ENCODE measurements at regions not wholly inside any gene's neighbourhood (a gene's known extent, or its start where the extent isn't known, plus 50 kb on each side); places are given as distances from the start of the nearest gene placed in this dataset.

DNA sequence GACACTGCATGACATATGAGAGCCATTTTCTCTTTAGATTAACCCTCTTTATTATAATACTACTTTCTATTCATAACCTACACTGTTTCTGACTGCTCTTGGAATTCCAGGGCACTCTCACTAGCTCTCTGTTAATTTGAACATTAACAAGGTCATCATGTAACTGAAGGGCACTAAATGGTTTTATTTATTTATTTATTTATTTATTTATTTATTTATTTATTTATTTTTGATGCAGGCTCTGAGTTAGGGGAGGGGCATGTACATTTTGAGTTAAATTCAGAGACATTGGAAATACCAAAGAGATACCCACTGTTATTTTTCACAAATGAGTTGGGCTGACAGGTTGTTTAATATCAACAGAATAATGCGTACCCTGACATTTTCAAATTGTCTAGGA, 1038.7 kb upstream of the NRXN1 start:
- no peak overlapping the region for H3K9ac ChIP-seq (ENCODE audit: low read length)
- no peak for TF ChIP-seq EZH2phosphoT487 (conservative IDR thresholded peaks at IDR 0.05; ENCODE audit: low read length)
- TF ChIP-seq, protein P1, sequence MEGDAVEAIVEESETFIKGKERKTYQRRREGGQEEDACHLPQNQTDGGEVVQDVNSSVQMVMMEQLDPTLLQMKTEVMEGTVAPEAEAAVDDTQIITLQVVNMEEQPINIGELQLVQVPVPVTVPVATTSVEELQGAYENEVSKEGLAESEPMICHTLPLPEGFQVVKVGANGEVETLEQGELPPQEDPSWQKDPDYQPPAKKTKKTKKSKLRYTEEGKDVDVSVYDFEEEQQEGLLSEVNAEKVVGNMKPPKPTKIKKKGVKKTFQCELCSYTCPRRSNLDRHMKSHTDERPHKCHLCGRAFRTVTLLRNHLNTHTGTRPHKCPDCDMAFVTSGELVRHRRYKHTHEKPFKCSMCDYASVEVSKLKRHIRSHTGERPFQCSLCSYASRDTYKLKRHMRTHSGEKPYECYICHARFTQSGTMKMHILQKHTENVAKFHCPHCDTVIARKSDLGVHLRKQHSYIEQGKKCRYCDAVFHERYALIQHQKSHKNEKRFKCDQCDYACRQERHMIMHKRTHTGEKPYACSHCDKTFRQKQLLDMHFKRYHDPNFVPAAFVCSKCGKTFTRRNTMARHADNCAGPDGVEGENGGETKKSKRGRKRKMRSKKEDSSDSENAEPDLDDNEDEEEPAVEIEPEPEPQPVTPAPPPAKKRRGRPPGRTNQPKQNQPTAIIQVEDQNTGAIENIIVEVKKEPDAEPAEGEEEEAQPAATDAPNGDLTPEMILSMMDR (IDR thresholded peaks at IDR 0.05; ENCODE audit: insufficient read depth, low read length, poor library complexity, severe bottlenecking) = no peak
- no peak overlapping the region for H2AFZ ChIP-seq (ENCODE audit: low read depth, low read length, severe bottlenecking)
- no peak overlapping the region for H3K4me2 ChIP-seq (ENCODE audit: low read depth, low read length, poor library complexity, severe bottlenecking)
- H3K36me3 ChIP-seq (ENCODE audit: low read length) = no peaks in the 10 kb centered on the region
- H3K27ac ChIP-seq (ENCODE audit: low read depth, low read length) = no peak overlapping the region
- H3F3A ChIP-seq (ENCODE audit: insufficient read depth) = peaks cover 18% of the 10 kb centered on the region
- H3K27me3 ChIP-seq (ENCODE audit: low read length) = no peaks in the 10 kb centered on the region
- no peaks in the 10 kb centered on the region for H3K79me2 ChIP-seq (ENCODE audit: insufficient read depth, low read length)
- H4K20me1 ChIP-seq (ENCODE audit: low read depth, low read length) = no peaks in the 10 kb centered on the region
- H3K9me2 ChIP-seq (replicated peaks; ENCODE audit: insufficient read depth, low read length) = no peaks in the 10 kb centered on the region
- H3K4me3 ChIP-seq (ENCODE audit: insufficient read depth, low read length, poor library complexity, severe bottlenecking) = no peak overlapping the region
- H3K9me3 ChIP-seq (ENCODE audit: insufficient read depth, low read length) = no peaks in the 10 kb centered on the region

DNA sequence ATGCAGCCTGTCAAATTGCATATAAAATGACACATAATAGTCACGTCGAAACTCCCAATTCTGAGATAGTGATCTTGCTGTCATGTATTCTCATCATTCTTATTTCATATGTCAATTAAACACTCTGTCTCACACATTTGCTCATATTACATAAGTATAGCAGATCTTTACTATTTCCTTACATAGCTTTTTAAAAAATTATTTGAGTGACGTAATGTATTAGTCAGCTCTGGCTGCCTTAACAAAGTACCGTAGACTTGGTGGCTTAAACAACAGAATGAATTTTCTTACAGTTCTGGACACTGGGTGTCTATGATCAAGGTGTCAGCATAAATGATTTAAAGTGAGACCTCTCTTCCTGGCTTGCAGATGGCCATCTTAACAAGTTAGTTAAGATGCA, 1032.3 kb upstream of the NRXN1 start:
- Histone ChIP-seq H3K27me3 (ENCODE audit: low read length) (no peaks in the 10 kb centered on the region), H2AFZ (ENCODE audit: low read depth, low read length, severe bottlenecking) (no peak overlapping the region), H3K27ac (ENCODE audit: low read depth, low read length) (no peak overlapping the region), H4K20me1 (ENCODE audit: low read depth, low read length) (no peaks in the 10 kb centered on the region), H3F3A (ENCODE audit: insufficient read depth) (no peaks in the 10 kb centered on the region), H3K9ac (ENCODE audit: low read length) (no peak overlapping the region), H3K4me3 (ENCODE audit: insufficient read depth, low read length, poor library complexity, severe bottlenecking) (no peak overlapping the region), H3K79me2 (ENCODE audit: insufficient read depth, low read length) (no peaks in the 10 kb centered on the region), H3K4me2 (ENCODE audit: low read depth, low read length, poor library complexity, severe bottlenecking) (no peak overlapping the region), H3K9me3 (ENCODE audit: insufficient read depth, low read length) (no peaks in the 10 kb centered on the region; the same call in 1 of the 2 replicates), H3K36me3 (ENCODE audit: low read length) (no peaks in the 10 kb centered on the region), H3K9me2 (replicated peaks; ENCODE audit: insufficient read depth, low read length) (no peaks in the 10 kb centered on the region)
- TF ChIP-seq, protein P1 (IDR thresholded peaks at IDR 0.05; ENCODE audit: insufficient read depth, low read length, poor library complexity, severe bottlenecking) = no peak
- no peak for TF ChIP-seq EZH2phosphoT487 (conservative IDR thresholded peaks at IDR 0.05; ENCODE audit: low read length)

- H4K20me1 ChIP-seq (ENCODE audit: low read depth, low read length) = no peaks in the 10 kb centered on the region
- no peak overlapping the region for H3K4me2 ChIP-seq (ENCODE audit: low read depth, low read length, poor library complexity, severe bottlenecking)
- TF ChIP-seq, protein P1 (IDR thresholded peaks at IDR 0.05; ENCODE audit: insufficient read depth, low read length, poor library complexity, severe bottlenecking) = no peak
- no peak for TF ChIP-seq EZH2phosphoT487 (conservative IDR thresholded peaks at IDR 0.05; ENCODE audit: low read length)
- H3K79me2 ChIP-seq (ENCODE audit: insufficient read depth, low read length) = no peaks in the 10 kb centered on the region
- no peak overlapping the region for H3K4me3 ChIP-seq (ENCODE audit: insufficient read depth, low read length, poor library complexity, severe bottlenecking)
- H3K9me3 ChIP-seq (ENCODE audit: insufficient read depth, low read length) = peaks cover 14% of the 10 kb centered on the region; the same call in 1 of the 2 replicates
- H3K27me3 ChIP-seq (ENCODE audit: low read length) = no peaks in the 10 kb centered on the region
- H3K9me2 ChIP-seq (replicated peaks; ENCODE audit: insufficient read depth, low read length) = no peaks in the 10 kb centered on the region
- no peaks in the 10 kb centered on the region for H3K36me3 ChIP-seq (ENCODE audit: low read length)
- H3K27ac ChIP-seq (ENCODE audit: low read depth, low read length) = no peak overlapping the region
- peak overlapping the region; percentile 10 for H2AFZ ChIP-seq (ENCODE audit: low read depth, low read length, severe bottlenecking)
- no peak overlapping the region for H3K9ac ChIP-seq (ENCODE audit: low read length)
- H3F3A ChIP-seq (ENCODE audit: insufficient read depth) = no peaks in the 10 kb centered on the region
Measured at GRCh38 chr2:52054824-52055223, 1022.9 kb upstream of the NRXN1 start.

All from SU-DHL-6 (cell line).